Smooth muscle cell (in vitro differentiated cells): ENCODE measurements at regions not wholly inside any gene's neighbourhood (a gene's known extent, or its start where the extent isn't known, plus 50 kb on each side); places are given as distances from the start of the nearest gene placed in this dataset.

Source experiments
- DNase-seq: peaks from one replicate; lab custom pipeline; 2025; ENCODE audit not compliant: unreplicated experiment; lab: John Stamatoyannopoulos, UW
- H2AFZ ChIP-seq: fragments of 200-600 bp; sonication (generic); 2 replicates; pipeline ENCODE4 v1.6.0; 2016; ENCODE audit warnings: antibody characterized with exemption, low read depth, mild to moderate bottlenecking
- H3F3A ChIP-seq: fragments of 200-600 bp; sonication (generic); 2 replicates; pipeline ENCODE4 v1.6.0; 2017; ENCODE audit warnings: antibody characterized with exemption, low read depth
- H3K27ac ChIP-seq: fragments of 200-600 bp; sonication (generic); 2 replicates; pipeline ENCODE4 v1.5.1; 2016; ENCODE audit warnings: low read depth, mild to moderate bottlenecking
- H3K27me3 ChIP-seq: fragments of 200-600 bp; sonication (generic); 2 replicates; pipeline ENCODE4 v1.6.1; 2016; ENCODE audit warnings: low read depth, mild to moderate bottlenecking
- H3K36me3 ChIP-seq: fragments of 200-600 bp; sonication (generic); 2 replicates; pipeline ENCODE4 v1.5.1; 2016; ENCODE audit warnings: low read depth
- H3K4me1 ChIP-seq: fragments of 200-600 bp; sonication (generic); 2 replicates; pipeline ENCODE4 v1.5.1; 2016; ENCODE audit warnings: low read depth
- H3K4me2 ChIP-seq: fragments of 200-600 bp; sonication (generic); 2 replicates; pipeline ENCODE4 v1.6.0; 2016; ENCODE audit warnings: mild to moderate bottlenecking
- H3K4me3 ChIP-seq: fragments of 200-600 bp; sonication (generic); 2 replicates; pipeline ENCODE4 v1.5.1; 2016; ENCODE audit warnings: mild to moderate bottlenecking
- H3K79me2 ChIP-seq: fragments of 200-600 bp; sonication (generic); 2 replicates; pipeline ENCODE4 v1.6.0; 2016; ENCODE audit warnings: low read depth, mild to moderate bottlenecking
- H3K9ac ChIP-seq: fragments of 200-600 bp; sonication (generic); 2 replicates; pipeline ENCODE4 v1.6.0; 2016; ENCODE audit warnings: low read depth
- H3K9me3 ChIP-seq: fragments of 200-600 bp; sonication (generic); replicated peaks from 2 replicates; pipeline ENCODE4 v1.5.1; 2016; ENCODE audit warnings: low read depth
- H4K20me1 ChIP-seq: fragments of 200-600 bp; sonication (generic); 2 replicates; pipeline ENCODE4 v1.6.0; 2016; ENCODE audit warnings: low read depth
- CTCF ChIP-seq: fragments of 200-600 bp; sonication (generic); IDR thresholded peaks from 2 replicates; pipeline ENCODE4 v1.5.1; 2017; ENCODE audit warnings: borderline replicate concordance, mild to moderate bottlenecking, antibody characterized with exemption; ENCODE audit not compliant: insufficient read depth, poor library complexity, severe bottlenecking
- WGBS: methylation state at CpG from one replicate; pipeline ENCODE4 v1.1.7; 2016; ENCODE audit warnings: low lambda C conversion rate; 5-methylcytosine and 5-hydroxymethylcytosine counted together

- no peak overlapping the region for H3K4me3 ChIP-seq
- peak overlapping the region; percentile 52 for H3K27ac ChIP-seq
- peak; percentile 43 for DNase-seq
- peaks cover 5% of the 10 kb centered on the region for H3K4me1 ChIP-seq
- H3K27me3 ChIP-seq, result no peaks in the 10 kb centered on the region
- no peak for TF ChIP-seq CTCF
- peak overlapping the region; percentile 28 for H2AFZ ChIP-seq
- no peaks in the 10 kb centered on the region for H3K36me3 ChIP-seq
- H3K4me2 ChIP-seq, result peak overlapping the region; percentile 30
- no peak overlapping the region for H3K9ac ChIP-seq
- peaks cover 13% of the 10 kb centered on the region for H3F3A ChIP-seq
- no peaks in the 10 kb centered on the region for H4K20me1 ChIP-seq
- 9% methylated on average over 10 of the region's 10 CpGs for WGBS
- no peaks in the 10 kb centered on the region for H3K9me3 ChIP-seq
- no peaks in the 10 kb centered on the region for H3K79me2 ChIP-seq
Measured at GRCh38 chr12:116358893-116359761, 81.6 kb upstream of the MED13L start.

DNA sequence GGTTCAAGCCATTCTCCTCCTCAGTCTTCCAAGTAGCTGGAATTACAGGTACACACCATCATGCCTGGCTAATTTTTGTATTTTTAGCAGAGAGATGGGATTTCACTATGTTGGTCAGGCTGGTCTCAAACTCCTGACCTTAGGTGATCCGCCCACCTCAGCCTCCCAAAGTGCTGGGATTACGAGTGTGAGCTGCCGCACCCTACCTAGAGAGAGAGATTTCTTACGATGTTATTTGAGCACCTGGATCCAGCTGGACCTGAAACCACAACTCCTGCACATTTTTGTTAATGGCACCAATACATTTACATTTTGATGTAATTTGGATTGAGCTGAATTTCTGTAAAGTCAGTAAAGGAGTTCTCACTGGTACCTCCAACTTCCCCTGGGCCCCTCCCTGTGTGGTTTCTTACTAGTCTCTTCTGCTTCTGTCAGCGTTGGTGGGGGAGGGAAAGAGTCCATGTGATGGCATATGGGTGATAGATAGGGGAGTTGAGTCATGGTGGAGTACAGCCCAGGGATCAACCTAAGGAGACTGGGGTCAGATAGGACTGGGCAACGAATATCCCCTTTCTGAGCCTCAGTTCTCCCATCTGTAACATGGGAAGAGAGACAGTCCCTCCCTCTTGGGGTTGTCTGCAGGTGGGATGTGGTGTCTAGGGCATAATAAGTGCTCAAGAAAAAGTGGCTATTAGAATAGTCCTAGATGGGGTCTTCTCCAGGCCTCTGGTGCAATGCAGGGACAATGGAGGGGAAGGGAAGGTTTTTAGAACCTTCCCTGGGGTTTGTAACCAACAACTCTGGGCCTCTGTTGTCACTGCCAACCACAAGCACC, 83.3 kb upstream of the MED13L start:
- no peak overlapping the region for H2AFZ ChIP-seq
- DNase-seq, result no peak
- WGBS, result 83% methylated on average over 6 of the region's 6 CpGs
- peaks cover 5% of the 10 kb centered on the region for H3K4me1 ChIP-seq
- H3K36me3 ChIP-seq, result no peaks in the 10 kb centered on the region
- no peak overlapping the region for H3K4me2 ChIP-seq
- H3K9ac ChIP-seq, result no peak overlapping the region
- no peaks in the 10 kb centered on the region for H4K20me1 ChIP-seq
- no peak overlapping the region for H3K4me3 ChIP-seq
- peaks cover 13% of the 10 kb centered on the region for H3F3A ChIP-seq
- TF ChIP-seq CTCF, result no peak
- no peak overlapping the region for H3K27ac ChIP-seq
- H3K27me3 ChIP-seq, result no peaks in the 10 kb centered on the region
- H3K9me3 ChIP-seq, result no peaks in the 10 kb centered on the region
- H3K79me2 ChIP-seq, result no peaks in the 10 kb centered on the region

DNA sequence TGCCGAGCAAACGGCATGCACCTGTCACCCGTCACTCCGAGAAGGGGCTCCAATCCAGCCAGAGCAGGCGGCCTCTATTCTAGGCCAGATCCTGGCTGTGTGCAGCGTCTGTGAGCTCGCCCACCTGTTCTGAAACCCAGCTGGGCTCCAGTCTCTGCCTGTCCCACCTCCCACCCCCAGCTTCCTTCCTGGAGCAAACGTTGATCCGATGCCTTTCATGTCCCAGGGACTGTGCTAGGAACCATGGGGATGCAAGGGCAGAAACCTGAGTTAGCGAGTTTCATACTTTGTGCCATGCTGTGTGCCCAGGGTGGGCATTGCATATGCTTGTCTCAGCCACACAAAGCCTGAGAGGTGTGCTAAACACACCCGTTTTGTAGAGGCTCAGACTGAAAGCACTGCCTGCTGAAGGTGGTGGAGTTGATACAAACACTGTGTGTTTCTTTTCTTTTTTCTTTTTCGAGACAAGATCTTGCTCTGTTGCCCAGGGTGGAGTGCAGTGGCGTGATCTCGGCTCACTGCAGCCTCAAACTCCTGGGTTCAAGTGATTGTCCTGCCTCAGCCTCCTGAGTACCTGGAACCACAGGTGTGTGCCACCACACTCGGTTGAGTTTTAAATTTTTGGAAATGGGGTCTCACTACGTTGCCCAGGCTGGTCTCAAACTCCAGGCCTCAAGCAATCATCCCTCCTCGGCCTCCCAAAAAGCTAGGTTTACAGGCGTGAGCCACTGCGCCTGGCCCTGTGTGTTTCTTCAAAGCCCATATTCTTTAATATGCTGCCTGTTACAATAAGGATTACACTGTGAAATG, 84.1 kb upstream of the MED13L start:
- no peak for TF ChIP-seq CTCF
- DNase-seq, result no peak
- Histone ChIP-seq H3F3A (peaks cover 13% of the 10 kb centered on the region), H4K20me1 (no peaks in the 10 kb centered on the region), H3K79me2 (no peaks in the 10 kb centered on the region), H3K9me3 (no peaks in the 10 kb centered on the region), H2AFZ (no peak overlapping the region), H3K4me3 (no peak overlapping the region), H3K27ac (no peak overlapping the region), H3K9ac (no peak overlapping the region), H3K4me2 (no peak overlapping the region), H3K27me3 (no peaks in the 10 kb centered on the region), H3K4me1 (peaks cover 5% of the 10 kb centered on the region), H3K36me3 (no peaks in the 10 kb centered on the region)
- 94% methylated on average over 19 of the region's 19 CpGs for WGBS
